GM18505 (cell line): ENCODE measurements at regions not wholly inside any gene's neighbourhood (a gene's known extent, or its start where the extent isn't known, plus 50 kb on each side); places are given as distances from the start of the nearest gene placed in this dataset.
"Not testable (repeated sequence)": the region's sequence is repeated elsewhere in the genome, so short reads cannot be mapped to it uniquely, and the experiment has no call there.

ENCODE experiments used
- ATAC-seq: cut with Tn5 transposase; IDR thresholded peaks from one replicate; pipeline ENCODE4 v1.9.1; 2021; ENCODE audit not compliant: unreplicated experiment
- POLR2A ChIP-seq: IDR thresholded peaks from 4 replicates; pipeline ENCODE4 v1.6.1; 2011; ENCODE audit warnings: borderline replicate concordance; ENCODE audit not compliant: insufficient read depth, insufficient read length; ENCODE audit errors: extremely low read depth

- TF ChIP-seq POLR2A, result no peak
- no peak for ATAC-seq
Observed at GRCh38 chr1:104621221-104621620, 871.5 kb downstream of the AMY1C start.

DNA sequence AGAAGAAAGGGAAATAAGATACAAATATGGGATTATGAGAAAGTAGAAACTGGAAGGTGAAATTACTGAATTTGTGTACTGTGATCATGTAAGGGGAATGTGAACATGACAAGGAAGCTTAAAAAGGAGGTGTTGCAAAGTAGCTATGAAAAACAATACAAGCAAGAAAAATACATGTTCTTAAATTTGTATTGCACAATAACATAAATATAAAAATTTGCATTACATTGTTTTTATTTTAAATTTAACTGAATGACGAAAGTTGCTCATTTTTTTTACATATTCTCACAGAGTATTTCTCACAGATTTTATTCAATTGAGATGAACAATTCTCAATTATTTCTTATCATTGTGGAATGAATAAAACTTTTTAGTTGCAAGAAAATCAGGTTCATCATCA, 874.8 kb downstream of the AMY1C start:
- ATAC-seq, result no peak
- no peak for TF ChIP-seq POLR2A

GRCh38 chr1:104629589-104629988, 879.9 kb downstream of the AMY1C start:
- no peak for ATAC-seq
- TF ChIP-seq POLR2A, result no peak

DNA sequence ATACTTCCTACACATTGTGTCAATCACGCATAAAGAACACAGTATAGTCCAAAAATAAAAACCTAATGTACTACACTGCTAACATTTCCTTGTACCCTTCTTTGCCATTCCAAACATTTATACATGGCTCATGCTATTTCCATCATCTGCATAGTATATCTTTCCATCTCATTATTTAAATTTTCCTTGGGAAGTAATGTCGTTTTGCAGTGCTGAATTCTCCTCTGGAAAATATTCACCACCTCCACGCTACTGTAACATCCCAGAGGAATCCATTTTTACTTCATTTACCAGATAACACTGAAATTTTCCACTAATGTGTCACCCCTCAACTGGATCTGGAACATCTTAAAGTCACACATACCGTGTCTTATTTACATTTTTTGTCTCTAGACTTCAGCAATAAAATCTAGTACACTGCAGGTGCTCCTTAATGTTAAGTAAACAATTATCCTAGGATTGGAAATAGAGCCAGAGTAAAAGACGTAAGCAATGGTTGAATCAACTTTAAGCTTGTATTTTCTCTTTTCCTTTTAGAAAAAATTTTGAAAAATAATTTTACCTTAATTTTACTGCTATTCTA, 881.0 kb downstream of the AMY1C start:
- ATAC-seq, result no peak
- no peak for TF ChIP-seq POLR2A

DNA sequence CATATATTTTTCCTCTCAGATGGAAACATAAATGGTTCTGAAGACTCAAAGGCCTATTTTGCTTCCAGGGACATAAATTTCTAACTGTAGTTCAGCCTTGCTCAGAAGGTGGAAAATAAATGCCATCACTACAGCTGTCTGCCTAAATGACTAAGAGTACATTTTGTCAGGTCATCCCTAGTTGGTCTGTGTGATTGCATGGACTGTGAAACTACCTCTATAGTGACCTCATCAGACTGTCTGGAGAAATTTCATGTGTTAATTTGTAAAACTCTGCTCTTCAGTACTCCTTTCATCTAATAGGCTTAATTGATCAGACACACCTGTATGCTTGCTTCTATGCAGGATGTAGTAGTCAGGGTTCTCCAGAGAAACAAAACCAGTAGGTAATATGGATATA, 886.9 kb downstream of the AMY1C start:
- no peak for TF ChIP-seq POLR2A
- peak; percentile 65 for ATAC-seq

DNA sequence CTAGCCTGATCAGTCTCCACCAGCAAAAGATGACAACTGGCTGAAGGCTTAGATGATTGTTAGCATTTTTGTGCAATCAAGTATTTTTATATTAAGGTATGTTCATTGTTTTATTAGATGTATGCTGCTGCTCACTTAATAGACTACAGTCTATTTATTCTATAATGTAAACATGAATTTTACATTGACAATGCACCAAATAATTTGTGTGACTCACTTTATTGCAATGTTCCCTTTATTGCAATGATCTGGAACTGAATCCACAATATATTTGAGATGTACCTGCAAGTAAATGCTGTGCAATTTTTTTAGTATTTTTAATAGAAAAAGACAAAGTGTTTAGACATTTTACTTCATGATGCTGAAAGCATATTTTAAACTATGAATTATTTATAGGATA, 896.5 kb downstream of the AMY1C start:
- TF ChIP-seq POLR2A, result no peak

DNA sequence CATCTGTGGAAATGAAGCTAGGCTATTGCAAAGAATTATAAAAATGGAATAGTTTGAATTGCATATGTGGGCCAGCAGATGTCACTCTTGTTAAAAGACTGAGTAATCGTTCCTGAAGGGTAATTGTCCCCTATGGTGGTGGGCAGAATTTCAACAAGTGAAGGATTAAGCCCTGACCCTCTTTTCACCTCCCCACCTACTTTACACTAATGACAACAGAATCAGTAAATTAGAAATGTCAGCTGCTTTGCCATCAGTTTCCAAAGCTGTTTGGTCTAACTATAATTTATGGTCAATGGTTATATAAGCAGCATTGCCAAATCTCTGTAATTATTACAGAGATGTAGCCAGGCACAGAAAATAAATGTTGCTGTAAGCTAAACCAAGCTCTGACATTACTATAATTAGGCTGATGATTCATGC, 898.6 kb downstream of the AMY1C start:
- peak; percentile 68 for ATAC-seq
- TF ChIP-seq POLR2A, result no peak

More for the DNA sequence above, 896.5 kb downstream of the AMY1C start:
- ATAC-seq, result no peak

- ATAC-seq, result not testable (repeated sequence)
Observed at GRCh38 chr1:104664374-104664773, 914.7 kb downstream of the AMY1C start.

GRCh38 chr1:104665300-104665699, 915.6 kb downstream of the AMY1C start:
- ATAC-seq, result no peak
- TF ChIP-seq POLR2A, result no peak

DNA sequence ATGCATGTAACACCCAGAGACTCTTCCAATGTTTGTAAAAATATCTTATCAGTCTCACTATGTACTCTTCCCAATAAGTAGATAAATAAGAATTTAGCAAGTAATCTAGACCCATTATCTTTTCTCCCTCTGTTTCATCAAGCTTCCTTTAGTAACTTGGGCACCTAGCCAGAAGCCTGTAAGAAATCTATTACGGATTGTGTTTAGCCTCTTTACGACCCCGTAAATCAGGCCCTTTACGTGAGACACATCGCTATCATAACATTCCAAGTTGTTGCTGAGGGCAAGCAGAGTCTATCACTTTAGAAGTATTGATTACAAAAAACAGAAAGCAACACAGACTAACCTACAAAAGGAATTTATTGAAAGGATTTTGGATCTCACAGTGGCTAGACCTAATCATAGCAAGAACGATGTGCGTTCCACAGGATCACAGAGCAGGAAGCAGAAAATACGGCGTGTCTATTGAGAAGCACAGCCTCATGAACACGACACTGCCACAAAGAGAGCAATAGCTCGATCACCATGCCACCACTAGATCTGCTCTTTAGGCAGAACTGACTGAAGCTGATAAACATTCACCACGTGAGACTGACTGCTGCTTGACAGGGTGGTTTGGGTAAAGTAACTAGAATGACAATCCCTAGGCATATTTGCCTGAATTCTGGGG, 922.1 kb downstream of the AMY1C start:
- TF ChIP-seq POLR2A, result no peak
- ATAC-seq, result no peak

- TF ChIP-seq POLR2A, result no peak
- no peak for ATAC-seq
Observed at GRCh38 chr1:104699433-104699832, 949.7 kb downstream of the AMY1C start.

- no peak for TF ChIP-seq POLR2A
- no peak for ATAC-seq
Observed at GRCh38 chr1:104702731-104703130, 953.0 kb downstream of the AMY1C start.

DNA sequence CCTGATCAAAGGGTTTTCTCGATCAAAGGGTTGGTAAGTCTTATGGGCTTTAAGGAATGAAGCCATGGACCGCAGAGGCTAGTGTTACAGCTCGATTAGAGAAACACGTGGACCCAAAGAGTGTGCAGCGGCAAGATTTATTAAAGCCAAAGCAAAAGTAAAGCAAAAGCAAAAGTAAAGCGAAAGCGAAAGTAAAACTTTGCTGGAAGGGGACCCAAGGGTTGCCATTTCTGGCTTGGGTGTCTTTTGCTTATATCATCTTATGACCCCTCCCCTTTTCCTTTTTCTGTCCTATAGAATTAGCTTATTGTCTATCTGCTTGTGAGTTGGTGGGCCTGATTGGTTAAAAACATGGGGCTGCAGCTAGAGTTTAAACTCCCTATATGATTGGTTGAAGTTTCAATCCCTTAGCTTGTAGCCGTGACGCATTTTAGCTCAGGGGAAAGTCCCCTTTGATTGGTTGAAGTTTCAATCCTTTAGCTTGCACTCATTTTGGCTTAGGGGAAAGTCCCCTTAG, 957.0 kb downstream of the AMY1C start:
- TF ChIP-seq POLR2A, result no peak
- no peak for ATAC-seq

- no peak for TF ChIP-seq POLR2A
- ATAC-seq, result no peak
Observed at GRCh38 chr1:104718752-104719151, 969.1 kb downstream of the AMY1C start.
